ENCODE measurements at regions not wholly inside any gene's neighbourhood (a gene's known extent, or its start where the extent isn't known, plus 50 kb on each side); places are given as distances from the start of the nearest gene placed in this dataset.
"Not testable (repeated sequence)": the region's sequence is repeated elsewhere in the genome, so short reads cannot be mapped to it uniquely, and the experiment has no call there.

DNA sequence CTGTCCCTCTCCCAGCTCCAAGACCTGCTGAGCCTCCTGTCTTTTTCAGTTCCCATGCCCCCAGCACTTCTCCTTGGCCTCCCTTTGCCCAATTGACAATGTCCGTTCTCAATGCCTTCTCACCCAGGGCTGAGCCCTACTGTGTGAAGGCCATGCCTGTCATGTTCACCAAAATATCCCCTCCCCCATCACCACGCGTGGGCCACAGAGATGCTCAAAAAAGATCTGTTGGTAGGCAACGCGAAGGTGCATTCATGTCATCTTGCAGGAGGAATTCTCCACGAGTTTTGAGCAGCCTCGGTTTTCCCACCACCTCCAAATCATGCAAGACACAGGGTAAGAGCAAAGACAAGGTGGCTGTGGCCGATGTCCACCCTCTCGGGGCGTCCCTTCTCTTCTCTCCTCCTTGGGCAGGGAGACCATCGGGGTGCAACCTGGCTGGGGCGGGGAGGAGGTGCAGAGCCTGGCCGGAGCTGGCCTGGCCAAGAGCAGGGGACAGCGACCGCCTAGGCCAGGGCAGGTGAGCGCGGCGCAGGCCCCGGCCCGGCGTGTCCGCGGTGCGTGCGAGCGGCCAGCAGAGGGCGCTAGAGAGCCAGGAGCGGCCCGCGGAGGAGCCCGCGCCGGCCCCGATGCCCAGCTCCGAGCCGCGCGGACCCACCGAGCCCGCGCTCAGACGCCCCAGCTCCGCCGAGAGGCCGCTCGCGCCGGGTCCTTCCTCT, 56.3 kb upstream of the KRTAP5-11 start:
- peak in 1 of 2 donors; percentile 46 for DNase-seq (ENCODE audit: extremely low read depth in 1 of 2, low read depth in 1 of 2)

DNA sequence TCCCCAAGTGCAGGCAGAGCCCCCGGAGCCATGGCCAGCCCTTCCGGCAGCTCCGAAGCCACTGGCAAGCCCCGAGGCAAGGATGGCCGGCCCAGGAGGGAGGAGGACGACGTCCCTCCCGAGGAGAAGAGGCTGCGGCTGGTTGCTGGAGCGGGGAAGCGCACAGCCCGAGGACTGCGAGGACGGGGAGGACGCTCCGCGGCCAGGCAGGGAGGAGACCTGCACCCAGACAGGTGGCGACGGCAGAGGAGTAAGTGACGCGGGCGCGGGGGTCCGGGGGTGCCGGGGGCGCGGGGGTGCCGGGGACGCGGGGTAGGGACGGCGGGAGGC, 56.8 kb upstream of the KRTAP5-11 start:
- not testable (repeated sequence) for DNase-seq (ENCODE audit: extremely low read depth in 1 of 2, low read depth in 1 of 2)

DNA sequence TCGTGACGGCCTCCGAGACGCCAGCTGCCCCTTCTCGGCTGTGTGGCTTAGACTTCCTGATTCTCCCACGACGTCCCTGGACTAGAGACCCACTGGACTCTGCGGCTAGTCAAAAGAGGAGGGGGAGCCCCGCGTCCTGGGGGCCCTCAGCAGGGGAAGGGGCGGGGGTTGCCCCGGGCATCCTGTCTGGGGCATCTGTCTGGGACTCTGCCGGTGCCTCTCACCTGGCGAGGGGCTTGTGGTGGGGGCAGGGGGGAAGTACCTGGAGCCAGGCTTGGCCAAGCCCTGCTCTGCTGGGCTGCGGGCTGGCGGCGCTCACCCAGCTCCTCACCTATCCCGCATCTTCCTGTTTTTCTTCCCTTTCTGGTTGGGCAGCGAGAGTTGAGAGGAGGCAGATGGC, 57.2 kb upstream of the KRTAP5-11 start:
- DNase-seq (ENCODE audit: extremely low read depth in 1 of 2, low read depth in 1 of 2) = not testable (repeated sequence)

DNA sequence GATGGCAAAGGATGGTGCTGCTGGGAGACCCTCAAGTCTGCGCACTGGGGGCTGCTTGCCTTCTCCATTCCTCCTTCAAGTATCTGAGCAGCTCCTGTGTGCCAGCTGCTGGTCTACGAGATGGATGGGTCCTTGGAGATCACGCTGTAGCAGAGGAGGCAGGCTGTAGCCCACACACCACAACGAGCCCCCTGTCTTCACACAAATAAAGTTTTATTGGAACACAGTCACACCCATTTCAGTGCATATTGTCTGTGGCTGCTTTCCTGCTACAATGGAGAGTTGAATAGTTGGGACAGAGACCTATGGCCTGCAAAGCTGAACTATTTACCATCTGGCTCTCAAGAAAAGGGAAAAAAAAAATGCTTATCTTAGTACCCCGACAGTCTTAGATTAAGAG, 64.4 kb upstream of the KRTAP5-11 start:
- DNase-seq (ENCODE audit: extremely low read depth in 1 of 2, low read depth in 1 of 2) = not testable (repeated sequence)

DNA sequence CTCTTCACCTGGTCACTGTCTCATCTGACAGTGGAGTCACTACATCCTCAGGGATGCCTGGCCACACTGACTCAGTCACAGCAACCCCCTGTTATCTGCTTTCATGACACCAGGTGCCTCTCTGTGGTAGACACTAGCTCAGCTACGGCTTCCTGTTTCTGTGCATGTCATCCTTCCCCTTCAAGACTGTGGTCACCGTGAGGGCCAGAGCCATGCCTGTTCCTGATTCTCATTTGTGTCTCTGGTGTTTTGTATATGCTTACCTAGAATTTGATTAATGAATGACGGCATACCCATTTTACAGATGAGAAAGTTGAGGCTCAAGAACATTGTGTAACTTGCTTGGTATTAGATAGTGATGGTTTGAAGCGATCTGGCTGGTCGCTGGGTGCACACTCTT, 70.3 kb upstream of the KRTAP5-11 start:
- DNase-seq (ENCODE audit: extremely low read depth in 1 of 2, low read depth in 1 of 2) = not testable (repeated sequence)

DNA sequence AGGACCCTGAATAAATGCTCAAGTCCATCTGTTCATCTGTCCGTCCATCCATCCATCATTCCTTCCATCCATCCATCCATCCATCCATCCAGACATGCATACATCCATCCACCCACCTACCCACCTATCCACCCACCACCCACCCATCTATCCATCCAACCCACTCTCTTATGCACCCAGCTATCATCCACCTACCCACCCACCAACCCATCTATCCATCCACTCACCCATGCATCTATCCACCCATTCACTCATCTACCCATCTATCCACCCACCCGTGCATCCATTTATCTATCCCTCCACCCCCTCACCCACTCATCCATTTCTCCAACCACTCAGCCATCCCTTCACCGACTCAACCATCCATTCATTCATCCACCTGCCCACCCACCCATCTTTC, 71.7 kb upstream of the KRTAP5-11 start:
- not testable (repeated sequence) for DNase-seq (ENCODE audit: extremely low read depth in 1 of 2, low read depth in 1 of 2)

DNA sequence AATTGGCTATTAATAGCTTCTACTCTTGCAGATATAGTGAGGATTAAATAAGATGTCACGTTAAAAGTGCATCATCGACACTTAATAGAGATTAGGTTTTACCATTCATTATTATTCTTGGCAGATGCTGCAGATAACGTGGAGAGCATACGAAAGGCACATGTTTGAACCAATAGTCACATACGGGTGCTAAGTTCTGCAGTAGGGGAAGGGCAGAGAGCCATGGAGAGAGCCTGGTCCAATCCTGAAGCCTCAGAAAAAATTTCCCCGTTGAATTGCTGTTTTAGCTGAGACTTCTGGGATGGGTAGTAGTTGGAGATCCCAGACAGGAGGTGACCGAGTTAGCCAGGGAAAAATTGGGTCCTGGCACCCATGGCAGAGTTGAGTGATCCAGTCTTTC, 72.4 kb upstream of the KRTAP5-11 start:
- DNase-seq (ENCODE audit: extremely low read depth in 1 of 2, low read depth in 1 of 2) = not testable (repeated sequence)

DNA sequence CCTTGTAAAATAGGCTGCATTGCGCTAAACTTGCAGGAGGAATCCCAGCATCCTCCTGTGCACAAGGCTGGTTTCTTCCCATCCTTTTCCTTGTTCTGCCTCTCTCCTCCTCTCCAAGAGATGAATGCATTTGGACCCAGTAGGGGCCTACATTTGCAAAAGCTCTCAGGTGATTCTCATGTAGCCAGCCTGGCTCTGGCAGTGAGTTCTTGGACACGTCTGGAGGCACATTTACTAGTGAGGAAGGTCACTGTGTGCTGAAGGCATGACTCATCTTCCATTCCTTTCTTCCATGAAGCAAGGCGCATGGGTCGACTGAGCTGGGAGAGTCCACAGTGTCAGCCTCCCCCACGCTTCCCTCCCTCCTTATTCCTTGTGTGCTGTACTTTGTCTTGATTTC, 73.8 kb upstream of the KRTAP5-11 start:
- not testable (repeated sequence) for DNase-seq (ENCODE audit: extremely low read depth in 1 of 2, low read depth in 1 of 2)

DNA sequence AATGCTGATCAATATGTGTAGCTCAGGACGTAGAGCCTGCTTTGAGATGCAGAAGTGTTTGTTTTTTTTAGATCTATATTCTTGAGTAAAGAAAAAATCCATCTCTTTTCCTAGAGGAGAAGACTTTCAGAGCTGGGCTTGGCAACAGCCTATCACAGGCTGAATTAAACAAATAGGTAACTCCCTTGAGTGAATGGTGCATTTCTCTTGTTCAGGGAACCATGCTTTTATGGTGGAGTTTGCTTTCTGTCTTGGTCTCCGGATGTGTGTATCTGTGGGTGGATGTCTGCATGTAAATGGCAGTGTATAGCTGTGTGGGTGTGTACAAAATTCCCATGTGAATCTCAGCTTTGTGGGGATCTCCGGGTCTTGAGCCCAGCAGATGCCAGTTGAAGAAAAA, 82.3 kb upstream of the KRTAP5-11 start:
- not testable (repeated sequence) for DNase-seq (ENCODE audit: extremely low read depth in 1 of 2, low read depth in 1 of 2)

DNA sequence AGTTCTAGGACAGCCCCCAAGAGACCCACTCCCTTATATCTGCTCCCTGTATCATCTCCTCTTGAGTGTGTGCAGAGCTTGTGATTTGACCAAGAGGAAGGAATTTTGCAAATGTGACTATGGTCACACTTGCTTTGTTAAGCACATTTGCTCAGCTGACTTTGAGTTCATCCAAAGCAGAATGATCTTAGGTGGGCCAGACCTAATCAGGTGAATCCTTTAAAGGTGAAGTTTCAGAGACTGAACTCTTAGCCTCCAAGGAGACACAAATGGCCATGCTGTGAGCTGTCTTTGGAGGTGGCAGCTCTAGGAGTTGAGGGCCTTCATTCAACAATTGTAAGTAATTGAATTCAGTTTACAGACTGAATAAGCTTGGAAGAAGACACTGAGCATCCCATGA, 115.4 kb upstream of the KRTAP5-11 start:
- not testable (repeated sequence) for DNase-seq (ENCODE audit: extremely low read depth in 1 of 2, low read depth in 1 of 2)

DNA sequence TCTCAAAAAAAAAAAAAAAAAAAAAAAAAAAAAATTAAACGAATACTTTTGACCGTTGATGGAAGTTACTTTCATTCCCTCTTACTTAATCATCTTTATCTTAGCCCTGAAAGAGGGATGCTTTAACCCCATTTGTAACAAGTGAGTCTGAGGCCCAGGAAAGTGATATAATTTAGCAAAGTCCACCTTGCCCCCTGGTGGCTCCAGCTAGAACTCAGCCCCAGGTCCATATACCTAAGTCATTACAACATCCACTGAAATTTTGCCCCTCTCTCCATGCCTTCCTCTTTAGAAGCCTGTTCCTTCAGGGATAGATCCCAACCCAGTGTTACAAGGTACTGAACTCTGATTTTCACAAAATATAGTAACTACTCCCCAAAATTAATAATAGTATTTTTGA, 116.3 kb upstream of the KRTAP5-11 start:
- DNase-seq (ENCODE audit: extremely low read depth in 1 of 2, low read depth in 1 of 2) = not testable (repeated sequence)

DNA sequence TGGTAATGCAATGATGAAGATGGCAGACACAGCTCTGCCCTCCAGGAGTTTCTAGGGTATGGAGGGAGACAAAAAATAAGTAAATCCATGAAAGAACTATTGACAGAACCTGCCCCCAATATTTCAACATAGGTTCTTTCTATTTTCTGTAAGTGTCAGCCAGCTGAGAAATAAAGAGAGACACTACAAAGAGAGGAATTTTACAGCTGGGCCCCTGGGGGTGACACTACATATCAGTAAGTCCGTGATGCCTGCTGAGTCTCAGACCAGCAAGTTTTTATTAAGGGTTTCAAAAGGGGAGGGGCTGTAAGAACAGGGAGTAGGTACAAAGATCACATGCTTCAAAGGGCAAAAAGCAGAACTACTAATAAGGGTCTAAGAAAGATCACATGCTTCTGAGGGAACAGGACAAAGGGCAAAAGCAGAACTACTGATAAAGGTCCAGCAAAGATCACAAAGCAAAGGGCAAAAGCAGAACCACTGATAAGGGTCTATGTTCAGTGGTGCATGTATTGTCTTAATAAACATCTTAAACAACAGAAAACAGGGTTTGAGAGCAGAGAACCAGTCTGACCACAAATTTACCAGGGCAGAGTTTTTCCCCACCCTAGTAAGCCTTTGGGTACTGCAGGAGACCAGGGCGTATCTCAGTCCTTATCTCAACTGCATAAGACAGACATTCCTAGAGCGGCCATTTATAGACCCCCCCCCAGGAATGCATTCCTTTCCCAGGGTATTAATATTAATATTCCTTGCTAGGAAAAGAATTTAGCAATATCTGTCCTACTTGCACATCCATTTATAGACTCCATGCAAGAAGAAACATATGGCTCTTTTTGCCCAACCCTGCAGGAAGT, 119.0 kb upstream of the KRTAP5-11 start:
- not testable (repeated sequence) for DNase-seq (ENCODE audit: extremely low read depth in 1 of 2, low read depth in 1 of 2)

DNA sequence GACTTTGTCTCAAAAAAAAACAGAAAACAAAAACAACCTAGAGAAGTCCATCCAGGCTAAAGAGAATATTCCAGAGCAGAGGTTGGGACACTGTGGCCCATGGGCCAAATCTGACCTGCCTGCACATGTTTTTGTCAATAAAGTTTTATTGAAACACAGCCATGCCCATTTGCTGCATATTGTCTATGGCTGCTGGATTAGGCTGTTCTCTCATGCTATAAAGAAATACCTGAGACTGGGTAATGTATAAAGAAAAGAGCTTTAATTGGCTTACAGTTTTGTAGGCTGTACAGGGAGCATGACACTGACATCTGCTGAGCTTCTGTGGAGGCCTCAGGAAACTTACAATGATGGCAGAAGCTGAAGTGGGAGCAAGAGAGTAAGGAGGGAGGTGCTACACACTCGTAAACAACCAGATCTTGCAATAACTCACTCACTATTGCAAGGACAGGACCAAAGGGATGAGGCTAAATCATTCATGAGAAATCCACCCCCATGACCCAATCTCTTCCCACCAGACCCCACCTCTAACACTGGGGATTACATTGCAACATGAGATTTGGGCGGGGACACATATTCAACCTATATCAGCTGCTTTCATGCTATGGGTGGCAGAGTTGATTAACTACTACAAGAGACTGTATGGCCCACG, 122.5 kb upstream of the KRTAP5-11 start:
- DNase-seq (ENCODE audit: extremely low read depth in 1 of 2, low read depth in 1 of 2) = not testable (repeated sequence)

DNA sequence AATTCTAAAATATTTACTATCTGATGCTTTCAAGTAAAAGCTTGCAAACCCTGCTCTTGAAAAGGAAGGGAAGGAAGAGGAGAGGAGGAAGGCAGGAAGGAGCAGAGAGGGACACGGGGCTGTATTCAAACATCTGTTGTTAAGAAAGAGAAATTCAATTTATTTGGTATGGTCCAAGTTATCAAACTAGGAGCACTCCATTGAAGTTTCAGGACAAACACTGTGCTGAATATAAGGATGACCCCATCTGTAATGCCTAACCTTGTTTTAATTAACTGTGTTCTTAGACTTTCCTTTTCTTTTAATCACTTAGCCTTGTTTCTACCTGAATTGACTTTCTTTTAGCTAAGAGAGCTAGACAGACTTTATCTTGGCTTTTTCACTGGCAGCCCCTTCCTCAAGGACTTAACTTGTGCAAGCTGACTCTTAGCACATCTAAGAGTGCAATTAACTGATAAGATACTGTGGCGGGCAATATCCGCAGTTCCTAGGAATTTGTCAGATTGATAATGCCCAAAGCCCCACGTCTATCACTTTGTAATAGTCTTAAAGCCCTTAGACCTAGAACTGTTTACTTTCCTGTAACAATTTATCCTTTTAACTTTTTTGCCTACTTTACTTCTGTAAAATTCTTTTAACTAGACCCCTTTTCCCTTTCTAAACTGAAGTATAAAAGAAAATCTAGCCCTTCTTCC, 123.2 kb upstream of the KRTAP5-11 start:
- not testable (repeated sequence) for DNase-seq (ENCODE audit: extremely low read depth in 1 of 2, low read depth in 1 of 2)

DNA sequence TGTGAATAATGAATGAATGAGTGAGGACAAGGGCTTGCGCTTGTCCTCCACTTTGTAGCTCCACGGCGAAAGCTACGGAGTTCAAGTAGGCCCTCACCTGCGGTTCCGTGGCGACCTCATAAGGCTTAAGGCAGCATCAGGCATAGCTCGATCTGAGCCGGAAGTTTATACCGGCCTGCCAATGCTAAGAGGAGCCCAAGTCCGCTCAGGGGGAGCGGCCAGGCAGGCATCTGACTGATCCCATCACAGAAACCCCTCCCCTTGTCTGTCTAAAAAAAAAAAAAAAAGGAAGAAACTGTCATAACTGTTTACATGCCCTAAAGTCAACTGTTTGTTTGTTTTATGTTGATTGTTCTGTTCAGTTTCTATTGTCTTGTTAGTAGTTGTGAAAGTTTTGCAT, 124.4 kb upstream of the KRTAP5-11 start:
- DNase-seq (ENCODE audit: extremely low read depth in 1 of 2, low read depth in 1 of 2) = not testable (repeated sequence)

DNA sequence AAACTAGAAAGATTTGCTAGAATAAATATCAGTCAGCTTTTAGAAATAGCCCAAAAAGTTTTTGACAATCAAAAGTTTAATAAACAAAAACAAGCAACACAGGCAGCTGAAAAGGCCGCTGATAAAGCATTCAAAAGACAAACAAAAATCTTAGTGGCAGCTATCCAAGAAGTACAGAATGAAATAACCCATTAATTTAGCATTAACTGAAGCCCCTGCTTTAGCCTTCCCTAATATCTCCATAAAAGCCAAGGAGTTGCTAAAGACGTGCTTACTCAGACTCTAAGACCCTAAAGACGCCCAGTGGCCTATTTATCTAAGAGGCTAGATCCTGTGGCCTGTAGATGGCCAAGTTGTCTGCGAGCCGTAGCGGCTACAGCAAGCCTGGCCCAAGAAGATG, 123.5 kb upstream of the DEFB108B start:
- not testable (repeated sequence) for DNase-seq (ENCODE audit: extremely low read depth in 1 of 2, low read depth in 1 of 2)

DNA sequence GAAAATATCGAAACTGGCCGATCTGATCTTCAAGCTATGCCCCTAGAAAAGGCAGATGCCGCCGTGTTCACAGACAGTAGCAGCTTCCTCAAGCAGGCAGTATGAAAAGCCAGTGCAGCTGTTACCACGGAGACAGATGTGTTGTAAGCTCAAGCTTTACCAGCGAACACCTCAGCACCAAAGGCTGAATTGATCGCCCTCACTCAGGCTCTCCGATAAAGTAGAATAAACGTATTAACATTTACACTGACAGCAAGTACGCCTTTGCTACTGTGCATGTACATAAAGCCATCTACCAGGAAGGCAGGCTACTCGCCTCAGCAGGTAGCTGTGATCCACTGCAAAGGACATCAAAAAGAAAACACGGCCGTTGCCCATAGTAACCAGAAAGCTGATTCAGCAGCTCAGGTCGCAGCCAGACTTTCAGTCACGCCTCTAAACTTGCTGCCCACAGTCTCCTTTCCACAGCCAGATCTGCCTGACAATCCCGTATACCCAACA, 122.8 kb upstream of the DEFB108B start:
- not testable (repeated sequence) for DNase-seq (ENCODE audit: extremely low read depth in 1 of 2, low read depth in 1 of 2)

DNA sequence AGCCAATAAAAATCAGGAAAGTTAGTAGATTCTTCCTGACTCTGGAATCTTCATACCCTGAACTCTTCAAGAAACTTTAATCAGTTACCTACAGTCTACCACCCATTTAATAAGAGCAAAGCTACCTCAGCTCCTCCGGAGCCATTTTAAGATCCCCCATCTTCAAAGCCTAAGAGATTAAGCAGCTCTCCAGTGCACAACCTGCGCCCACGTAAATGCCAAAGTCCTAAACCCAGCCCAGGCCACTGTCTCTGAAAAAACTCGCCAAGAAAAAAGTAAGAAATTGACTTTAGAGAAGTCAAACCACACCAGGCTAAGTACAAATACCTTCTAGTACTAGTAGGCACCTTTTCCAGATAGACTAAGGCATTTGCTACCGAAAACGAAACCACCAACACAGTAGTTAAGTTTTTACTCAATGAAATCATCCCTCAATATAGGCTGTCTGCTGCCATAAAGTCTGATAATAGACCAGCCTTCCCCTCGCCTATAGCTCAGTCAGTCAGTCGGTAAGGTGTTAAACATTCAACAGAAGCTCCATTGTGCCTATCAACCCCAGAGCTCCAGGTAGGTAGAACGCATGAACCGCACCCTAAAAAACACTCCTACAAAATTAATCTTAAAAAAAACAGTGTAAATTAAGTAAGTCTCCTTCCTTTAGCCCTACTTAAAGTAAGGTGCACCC, 122.2 kb upstream of the DEFB108B start:
- not testable (repeated sequence) for DNase-seq (ENCODE audit: extremely low read depth in 1 of 2, low read depth in 1 of 2)

DNA sequence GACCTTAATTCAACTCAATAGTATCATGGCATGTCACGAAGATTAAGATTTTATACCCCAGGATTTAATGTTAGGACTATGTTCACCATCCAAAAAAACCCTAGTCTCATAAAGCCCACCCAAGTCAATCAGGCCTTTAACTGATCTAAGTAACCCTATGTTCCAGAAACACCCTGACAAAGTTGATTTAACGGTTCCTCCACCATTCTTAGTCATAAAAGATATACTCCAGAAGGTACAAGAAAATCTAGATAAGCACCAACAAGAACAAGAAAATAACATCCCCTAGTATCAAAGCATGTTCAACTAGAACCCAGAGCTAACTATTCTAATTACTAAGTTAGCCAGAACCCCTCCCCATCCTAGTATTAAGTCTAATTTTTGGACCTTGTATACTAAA, 120.7 kb upstream of the DEFB108B start:
- DNase-seq (ENCODE audit: extremely low read depth in 1 of 2, low read depth in 1 of 2) = not testable (repeated sequence)

DNA sequence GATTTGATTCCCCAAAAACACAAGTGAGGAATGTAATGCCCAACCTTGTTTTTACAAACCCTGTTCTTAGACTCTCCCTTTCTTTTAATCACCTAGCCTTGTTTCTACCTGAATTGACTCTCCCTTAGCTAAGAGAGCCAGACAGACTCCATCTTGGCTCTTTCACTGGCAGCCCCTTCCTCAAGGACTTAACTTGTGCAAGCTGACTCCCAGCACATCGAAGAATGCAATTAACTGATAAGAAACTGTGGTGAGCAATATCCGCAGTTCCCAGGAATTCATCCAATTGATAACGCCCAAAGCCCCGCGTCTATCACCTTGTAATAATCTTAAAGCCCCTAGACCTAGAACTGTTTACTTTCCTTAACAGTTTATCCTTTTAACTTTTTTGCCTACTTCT, 120.2 kb upstream of the DEFB108B start:
- not testable (repeated sequence) for DNase-seq (ENCODE audit: extremely low read depth in 1 of 2, low read depth in 1 of 2)

All from stimulated activated CD8-positive, alpha-beta memory T cell treated with anti-CD3 and anti-CD28 coated beads, Interleukin-7, amount 100 ng/mL, for 48 hours (primary cell).